GM19043 (cell line): ENCODE measurements at regions not wholly inside any gene's neighbourhood (a gene's known extent, or its start where the extent isn't known, plus 50 kb on each side); places are given as distances from the start of the nearest gene placed in this dataset.
A peak's percentile ranks its signal among the peaks of the same experiment; 100 is the strongest.

Experiments used
- ATAC-seq: cut with Tn5 transposase; IDR thresholded peaks from one replicate; pipeline ENCODE4 v1.9.1; 2021; ENCODE audit warnings: low read depth; ENCODE audit not compliant: unreplicated experiment

- peak; percentile 71 for ATAC-seq
Observed at GRCh38 chr9:36728651-36729520, 156.2 kb downstream of the MELK start.

GRCh38 chr9:36729906-36730305 lies 157.2 kb downstream of the MELK start:
- ATAC-seq: no peak

- ATAC-seq: no peak
Observed at GRCh38 chr9:36730414-36730813, 157.7 kb downstream of the MELK start.

- ATAC-seq: no peak
Observed at GRCh38 chr9:36731068-36731956, 158.6 kb downstream of the MELK start.

- no peak for ATAC-seq
Observed at GRCh38 chr9:36734737-36735136, 162.0 kb downstream of the MELK start.

- no peak for ATAC-seq
Observed at GRCh38 chr9:36736648-36737047, 164.0 kb downstream of the MELK start.

GRCh38 chr9:36738318-36738976 lies 165.8 kb downstream of the MELK start:
- no peak for ATAC-seq

DNA sequence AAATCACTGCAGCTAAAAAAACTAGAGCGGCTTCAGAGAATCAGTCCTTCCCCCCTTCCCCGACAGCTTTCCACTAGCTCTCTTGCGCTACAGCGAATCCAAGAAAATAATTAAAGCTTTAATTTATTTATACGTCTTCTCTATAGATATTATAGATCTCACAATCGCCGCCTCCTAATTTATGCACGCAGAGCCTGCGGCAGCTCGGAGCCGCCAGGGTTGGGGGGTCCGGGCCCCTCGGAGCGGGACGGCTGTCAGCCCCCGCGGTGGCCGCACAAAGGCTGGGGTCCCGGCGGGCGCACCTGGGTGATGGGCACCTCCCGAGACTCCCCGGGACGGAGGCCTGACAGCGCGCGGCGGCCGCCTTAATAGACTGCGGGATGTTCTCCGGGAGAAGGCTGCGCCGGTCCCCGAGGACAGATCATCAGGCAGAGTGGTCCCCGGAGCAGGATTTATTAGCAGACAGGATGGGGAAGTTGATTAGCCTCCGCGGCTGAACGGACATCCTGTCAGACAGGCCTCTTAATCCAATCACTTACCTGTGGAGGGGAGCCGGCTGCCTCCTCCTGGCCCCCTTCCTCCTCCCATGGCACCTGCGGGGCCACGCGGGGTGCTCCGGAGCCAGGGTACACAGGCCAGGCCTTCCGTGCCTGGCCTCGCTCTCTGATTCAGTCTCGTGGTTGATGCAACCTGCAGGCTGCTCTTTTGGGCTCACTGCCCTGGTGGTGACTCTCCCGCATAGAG lies 166.8 kb downstream of the MELK start:
- no peak for ATAC-seq

GRCh38 chr9:36742264-36742663 lies 169.6 kb downstream of the MELK start:
- no peak for ATAC-seq

GRCh38 chr9:36744678-36745077 lies 172.0 kb downstream of the MELK start:
- ATAC-seq: no peak

GRCh38 chr9:36745977-36746376 lies 173.3 kb downstream of the MELK start:
- ATAC-seq: no peak

DNA sequence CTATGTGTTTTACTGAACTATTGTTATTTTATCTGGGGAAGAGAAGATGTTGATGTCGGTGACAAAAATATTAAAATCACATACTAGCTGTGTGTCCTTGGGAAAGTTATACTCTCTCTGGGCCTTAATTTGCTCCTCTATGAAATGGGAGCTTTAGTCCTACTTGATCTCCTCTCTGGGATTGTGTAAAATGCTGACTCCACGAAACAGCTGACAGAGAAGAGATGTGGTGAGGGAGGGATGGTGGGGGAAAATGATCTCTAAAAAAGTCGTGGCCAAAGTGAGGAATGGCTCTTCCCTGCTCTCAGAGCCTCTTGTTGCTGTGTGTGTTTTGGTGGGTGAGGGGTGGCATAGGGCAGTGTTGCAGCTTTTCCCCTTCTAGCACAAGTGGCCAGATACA lies 173.7 kb downstream of the MELK start:
- ATAC-seq: no peak

DNA sequence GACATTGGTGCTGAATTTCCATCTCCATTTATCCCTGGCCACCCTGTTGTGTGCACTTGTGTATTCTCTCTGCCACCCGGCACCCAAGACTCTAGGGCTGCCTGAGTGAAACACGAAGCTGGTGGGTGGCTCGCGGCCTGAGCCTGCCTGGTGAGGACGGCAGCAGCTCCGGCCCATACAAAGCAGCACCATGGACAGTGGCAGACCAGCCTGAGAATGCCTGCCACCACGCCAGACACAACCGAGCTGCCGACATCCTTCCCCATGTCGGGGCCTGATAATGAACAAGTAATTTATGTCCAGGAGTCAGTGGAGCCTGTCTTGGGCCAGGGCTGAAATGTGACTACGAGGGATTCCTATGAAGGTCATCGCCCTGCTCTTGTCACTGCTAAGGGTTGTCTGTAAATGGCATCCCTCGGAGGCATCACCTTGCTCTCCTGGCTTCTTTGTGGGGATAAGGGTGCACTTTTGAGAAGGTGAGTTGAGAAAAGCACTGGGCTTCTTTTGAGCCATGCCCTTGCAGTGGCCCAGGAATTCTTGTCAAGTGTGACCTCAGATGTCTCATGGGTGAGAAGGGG lies 175.7 kb downstream of the MELK start:
- ATAC-seq: no peak

DNA sequence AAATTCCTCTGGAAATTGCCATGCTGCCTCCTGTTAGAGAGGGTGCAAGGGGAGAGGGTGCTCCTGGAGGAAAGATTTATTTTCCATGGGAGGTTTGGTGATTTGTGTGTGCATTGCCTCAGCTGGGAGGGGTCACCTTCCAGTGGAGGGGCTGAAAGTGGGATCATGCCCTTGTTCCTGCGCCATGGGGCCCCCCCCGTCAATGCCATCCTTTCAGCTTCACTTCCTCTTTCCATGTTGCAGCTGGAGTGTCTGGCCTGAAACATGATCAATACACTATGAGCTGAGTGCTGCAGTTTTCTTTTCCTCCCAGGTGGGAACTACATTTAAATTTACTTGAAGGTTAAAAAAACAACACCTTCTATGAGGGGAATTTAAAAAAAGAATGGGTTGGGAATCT lies 176.8 kb downstream of the MELK start:
- ATAC-seq: no peak

- no peak for ATAC-seq
Observed at GRCh38 chr9:36750630-36751029, 177.9 kb downstream of the MELK start.

GRCh38 chr9:36755019-36755418 lies 182.3 kb downstream of the MELK start:
- no peak for ATAC-seq

- ATAC-seq: no peak
Observed at GRCh38 chr9:36759141-36759540, 186.4 kb downstream of the MELK start.

DNA sequence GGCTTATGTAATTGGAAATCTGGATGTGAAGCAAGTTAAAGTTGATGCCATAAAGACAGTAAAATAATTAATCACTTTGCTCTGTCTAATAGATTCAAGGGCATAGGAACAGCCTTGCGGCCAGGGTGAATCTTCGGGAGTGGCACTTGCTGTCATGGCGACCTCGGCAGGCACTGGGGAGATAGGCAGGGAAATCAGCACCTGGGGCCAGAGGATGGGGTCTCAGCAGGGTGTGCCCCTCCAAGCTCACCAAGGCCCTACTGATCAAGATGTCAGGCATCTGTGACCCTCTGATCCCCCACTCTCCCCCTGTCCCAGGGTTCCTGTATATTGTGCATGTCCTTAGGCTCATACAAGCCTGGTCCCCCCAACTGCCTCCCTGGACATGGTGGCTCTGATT lies 187.3 kb downstream of the MELK start:
- ATAC-seq: no peak

DNA sequence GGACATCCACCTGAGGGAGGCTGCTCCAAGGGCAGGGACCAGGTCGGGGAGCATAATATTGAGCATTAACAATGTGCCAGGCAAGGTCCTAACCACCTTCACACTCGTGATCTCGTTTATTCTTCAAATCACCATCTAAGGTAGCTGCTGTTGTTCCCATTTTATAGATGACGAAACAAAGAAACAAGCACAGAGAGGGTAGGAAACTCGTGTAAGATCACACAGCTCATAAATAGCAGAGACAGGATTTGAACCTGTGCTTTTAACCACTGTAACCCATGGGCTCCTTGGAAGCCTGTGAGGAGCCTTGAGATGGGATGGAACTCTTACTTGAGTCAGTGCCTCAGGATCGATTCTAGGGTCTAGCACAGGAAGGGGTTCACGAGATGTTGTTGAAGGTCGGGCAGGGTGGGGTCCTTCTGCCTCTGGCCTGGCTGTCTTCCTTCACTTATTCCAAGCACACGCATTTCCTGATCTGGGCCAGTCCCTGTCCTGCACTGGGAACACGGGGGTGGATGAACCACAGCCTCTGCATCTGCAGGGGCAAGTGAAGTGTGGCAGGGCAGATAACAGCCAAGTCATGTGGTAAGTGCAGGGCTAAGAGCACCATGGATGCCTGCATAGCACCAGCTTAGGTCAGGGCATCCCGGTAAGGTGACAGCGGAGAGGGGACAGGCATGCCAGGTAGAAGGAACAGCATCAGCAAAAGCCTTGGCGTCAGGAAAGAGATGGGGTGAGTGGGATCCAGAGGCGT lies 188.1 kb downstream of the MELK start:
- ATAC-seq: no peak
